Hematopoietic multipotent progenitor cell treated with erythropoietin and hydrocortisone succinate and interleukin-3 and kit ligand, for 15 days (in vitro differentiated cells): ENCODE measurements at regions not wholly inside any gene's neighbourhood (a gene's known extent, or its start where the extent isn't known, plus 50 kb on each side); places are given as distances from the start of the nearest gene placed in this dataset.
"Not testable (repeated sequence)": the region's sequence is repeated elsewhere in the genome, so short reads cannot be mapped to it uniquely, and the experiment has no call there.

Experiments
- DNase-seq: peaks from one replicate; pipeline ENCODE4 v3.0.0-alpha.2; 2015; ENCODE audit warnings: low spot score

DNA sequence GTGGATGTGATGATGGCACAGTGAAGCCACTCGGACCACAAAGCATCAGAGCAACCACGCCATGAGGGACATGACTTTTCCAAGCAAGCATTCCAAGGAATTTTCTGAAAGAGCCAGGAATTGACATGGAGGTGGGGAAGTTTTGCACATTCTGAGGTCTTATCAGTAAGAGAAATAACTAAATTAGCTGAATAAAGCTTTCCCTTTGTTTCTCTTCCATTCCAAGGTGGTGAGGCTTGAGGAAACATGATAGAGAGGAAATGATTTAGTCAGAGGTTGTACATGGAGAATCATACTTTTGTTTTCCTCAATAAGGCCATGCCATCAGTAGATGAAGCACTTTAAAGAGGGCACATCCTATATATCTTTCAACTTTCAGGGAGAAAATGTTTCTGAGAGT is 115.7 kb upstream of the MMADHC start:
- no peak for DNase-seq

DNA sequence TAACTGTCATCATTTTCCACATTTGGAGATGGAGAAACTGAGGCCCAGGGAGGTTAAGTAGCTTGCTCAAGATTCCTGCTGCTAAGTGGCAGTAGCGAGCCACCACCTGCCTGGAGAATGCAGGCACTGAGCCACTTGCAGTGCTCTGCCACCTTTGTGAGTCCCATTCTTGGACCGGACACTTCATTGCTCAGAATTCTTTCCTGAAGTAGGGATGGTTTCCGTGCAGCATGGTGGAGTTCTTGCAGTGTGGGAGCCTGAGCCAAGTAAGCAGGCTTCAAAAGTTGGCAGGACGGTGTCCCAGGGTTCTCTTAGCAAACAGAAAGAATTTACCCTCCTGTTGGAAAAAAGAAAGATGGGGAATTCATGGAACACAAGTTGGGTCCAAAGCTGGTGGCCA is 115.0 kb upstream of the MMADHC start:
- no peak for DNase-seq

DNA sequence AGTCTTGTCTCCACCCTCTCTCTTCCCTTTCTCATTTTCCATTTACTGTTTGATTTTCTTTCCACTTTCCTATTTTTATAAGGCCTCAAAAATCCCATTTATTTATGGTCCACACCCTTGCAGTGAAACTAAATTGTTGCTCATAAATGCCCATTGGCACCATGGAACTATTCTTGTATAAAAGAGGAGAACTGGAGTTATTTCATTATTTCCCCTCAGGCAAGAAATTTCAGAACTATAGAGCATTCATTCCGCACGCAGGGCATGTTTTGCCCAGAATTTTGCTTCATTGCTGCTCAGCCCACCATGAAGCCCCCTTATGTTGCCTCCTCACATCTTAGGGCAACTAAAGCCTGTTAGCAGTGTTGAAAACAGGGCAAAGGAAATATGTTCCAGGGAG is 113.7 kb upstream of the MMADHC start:
- DNase-seq = no peak

DNA sequence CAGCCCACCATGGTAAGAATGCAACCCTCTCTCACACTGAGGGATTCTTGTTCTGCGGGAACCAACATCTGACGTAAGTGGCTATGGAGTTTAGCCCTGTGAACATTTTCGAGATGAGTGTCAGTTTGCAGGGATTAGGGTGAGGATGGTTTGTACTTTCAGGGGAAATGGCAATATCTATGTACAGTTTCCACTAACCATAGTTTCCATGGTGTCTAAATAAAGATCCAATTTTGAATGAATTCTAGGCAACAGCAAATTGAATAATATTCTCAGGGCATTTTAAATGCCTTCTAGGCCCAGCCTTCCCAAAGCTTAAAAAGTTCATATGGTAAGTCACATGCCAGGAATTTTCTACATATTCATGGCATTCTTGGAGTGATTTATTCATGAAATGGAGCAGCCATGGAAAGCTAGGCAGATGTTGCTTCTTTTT is 105.4 kb upstream of the MMADHC start:
- DNase-seq = no peak

DNA sequence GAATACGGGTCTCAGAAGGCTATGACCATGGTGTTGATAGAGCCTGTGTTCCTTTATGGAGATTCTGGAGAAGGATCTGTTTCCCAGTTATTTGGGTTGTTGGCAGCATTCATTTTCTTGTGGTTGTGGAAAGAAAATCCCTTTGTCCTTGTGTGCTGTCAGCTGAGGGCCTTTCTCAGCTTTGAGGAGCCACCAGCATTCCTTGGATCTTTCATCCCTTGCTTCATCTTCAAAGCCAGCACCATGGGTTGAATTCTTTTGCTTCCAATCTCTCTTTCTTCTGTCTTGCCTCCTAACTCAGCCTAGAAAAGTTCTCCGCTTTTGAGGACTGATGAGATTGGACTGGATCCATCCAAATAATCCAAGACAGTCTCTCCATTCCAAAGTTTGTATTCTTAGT is 103.2 kb upstream of the MMADHC start:
- DNase-seq = no peak

DNA sequence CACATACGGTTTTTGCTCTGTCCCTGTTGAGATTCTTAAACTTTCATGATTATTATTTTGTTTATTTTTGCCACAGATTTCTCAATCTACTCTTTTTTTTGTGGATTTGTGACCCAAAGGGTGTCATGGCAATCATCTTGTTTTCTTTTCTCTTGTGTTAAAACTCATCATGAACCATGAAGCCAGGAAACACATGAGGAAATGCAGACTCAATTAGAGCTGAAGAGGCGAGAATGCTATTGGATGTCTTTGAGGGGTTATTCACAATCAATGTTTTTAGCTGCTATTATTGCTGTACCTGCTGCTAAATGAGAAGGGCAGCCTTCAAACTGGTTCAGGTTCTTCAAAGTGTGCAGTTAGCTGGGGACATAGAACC is 99.5 kb upstream of the MMADHC start:
- DNase-seq = no peak

DNA sequence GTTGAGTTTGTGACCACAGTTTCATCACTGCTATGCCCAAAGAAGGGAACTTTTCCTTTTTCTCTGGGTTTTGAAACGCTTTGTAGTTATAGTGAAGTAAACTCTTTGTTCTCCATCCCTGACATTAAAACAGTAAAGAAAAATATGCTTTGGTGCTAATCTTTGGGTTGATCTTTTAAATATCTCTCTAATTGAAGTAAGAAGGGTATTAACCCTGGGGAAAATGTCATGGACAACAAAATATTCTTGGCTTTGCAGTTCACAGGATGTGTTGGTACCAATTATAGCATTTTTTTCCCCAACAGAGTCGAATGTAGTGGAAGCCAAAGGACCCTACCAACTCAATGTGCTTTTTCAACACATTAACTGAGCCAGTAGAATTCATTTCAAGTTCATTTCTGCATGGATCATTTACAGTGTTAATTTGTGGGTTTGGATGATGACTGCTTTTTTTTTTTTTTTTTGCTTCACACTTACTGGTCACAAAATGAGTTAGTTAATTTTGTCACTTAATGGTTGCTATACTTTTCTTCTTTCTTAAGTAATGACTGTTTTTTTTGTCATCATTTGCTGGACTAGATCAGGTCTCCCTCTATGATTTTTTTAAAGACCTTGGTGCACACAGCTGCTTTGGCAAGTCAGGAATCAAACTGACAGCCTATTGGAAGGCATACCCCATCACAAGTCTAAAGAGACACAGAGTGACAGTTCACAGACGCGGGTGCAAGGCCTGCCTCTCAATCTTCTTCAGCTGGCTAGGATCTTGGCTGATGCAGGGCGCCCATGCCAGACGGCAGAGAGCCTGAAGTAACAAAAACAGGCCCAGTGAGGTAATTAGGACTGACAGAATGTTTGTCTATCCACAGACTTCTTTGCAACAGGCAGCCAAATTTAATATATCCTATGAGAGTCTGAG is 98.8 kb upstream of the MMADHC start:
- no peak for DNase-seq

DNA sequence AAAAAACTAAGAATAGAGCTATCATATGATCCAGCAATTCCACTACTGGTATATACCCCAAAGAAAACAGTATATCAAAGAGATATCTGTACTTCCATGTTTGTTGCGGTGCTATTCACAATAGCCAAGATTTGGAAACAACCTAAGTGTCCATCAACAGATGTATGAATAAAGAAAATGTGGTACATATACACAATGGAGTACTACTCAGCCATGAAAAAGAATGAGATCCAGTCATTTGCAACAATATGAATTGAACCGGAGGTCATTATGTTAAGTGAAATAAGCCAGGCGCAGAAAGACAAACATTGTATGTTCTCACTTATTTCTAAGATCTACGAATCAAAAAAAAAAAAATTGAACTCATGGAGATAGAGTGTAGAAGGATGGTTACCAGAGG is 97.8 kb upstream of the MMADHC start:
- DNase-seq = not testable (repeated sequence)

DNA sequence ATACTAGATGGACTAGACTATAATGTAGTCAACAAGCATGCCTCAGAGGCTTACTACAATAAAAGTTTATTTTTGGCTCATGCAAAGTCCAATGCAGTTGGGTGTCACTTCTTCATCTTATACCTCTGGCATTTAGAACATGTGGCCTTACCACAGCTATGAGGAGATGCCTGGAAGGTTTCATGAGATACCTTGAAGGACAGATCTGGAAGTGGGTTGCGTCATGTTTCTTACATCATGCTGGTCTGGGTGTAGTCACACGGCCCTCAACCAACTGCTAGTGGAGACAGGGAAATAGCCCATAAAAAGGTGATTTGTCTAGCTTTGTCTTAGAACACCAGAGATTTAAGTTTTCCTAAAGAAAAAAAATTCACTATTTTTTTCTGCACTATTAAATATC is 91.7 kb upstream of the MMADHC start:
- DNase-seq = no peak

DNA sequence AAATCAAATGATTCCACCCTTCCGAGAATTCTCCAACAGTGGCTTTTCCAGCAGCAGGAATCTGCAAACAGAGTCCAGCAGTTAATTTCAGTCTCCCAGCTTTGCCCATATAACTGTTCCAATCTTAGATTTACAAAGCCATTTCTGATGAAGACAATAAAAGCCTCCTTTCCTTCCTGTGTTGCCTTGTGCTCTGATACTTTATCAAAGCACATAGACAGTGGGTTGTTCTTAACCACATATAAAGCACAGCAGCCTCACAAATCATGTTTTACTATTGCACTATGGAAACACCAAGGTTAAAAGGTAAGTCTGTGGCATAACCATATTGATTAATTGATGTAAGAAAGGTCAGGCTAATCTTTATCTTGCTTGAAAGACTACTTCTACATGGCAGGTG is 89.8 kb upstream of the MMADHC start:
- no peak for DNase-seq

DNA sequence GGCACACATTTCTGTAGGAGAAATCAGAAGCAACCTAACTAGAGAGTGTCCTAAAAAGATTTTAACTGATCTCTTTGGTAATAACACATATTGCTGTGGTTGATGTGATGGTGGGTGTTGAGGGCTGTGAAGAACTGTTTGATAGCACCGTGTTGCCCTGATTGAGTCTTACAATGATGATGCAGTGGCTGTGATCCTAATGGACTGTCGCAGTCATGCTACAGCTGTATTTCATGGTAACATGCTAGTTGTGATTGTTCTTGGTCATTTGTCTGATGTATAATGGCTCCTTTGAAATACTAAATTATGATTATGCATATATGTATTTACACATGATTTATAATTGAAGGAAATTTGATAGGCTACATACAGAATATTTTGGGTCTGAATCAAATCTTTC is 82.5 kb upstream of the MMADHC start:
- no peak for DNase-seq

DNA sequence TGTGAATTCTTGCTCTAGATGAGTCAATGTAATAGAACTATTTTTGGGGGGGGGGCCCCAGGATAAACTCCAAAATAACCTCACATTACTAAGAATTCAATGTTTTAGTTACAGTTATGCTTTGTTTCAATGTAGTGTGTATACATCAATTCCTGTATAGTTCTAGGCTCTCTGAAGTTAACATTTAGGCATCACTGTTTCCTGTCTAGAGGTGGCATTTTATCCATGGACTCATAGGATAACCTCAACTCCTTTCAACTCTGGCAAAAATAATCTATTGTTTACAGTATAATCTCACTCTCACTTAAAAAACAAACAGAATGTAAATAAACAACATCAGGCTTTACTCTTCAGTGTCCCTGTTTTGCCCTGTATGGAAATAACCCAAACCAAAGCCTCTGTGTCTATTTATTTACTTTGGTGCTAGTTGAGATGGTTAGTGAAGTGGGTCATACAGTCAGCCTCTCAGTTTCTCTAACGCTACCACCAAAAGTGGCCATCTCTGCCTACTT is 79.3 kb upstream of the MMADHC start:
- no peak for DNase-seq

DNA sequence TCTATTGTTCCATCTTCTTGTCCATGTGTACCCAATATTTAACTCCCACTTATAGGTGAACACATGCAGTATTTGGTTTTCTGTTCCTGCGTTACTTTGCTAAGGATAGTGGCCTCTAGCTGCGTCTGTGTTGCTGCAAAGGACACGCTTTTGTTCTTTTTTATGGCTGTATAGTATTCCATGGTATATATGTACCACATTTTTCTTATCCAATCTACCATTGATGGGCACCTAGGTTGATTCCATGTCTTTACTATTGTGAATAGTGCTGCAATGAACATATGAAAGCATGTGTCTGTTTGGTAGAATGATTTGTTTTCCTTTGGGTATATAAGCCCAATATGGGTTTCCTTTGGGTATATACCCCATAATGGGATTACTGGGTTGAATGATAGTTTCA is 77.3 kb upstream of the MMADHC start:
- no peak for DNase-seq

DNA sequence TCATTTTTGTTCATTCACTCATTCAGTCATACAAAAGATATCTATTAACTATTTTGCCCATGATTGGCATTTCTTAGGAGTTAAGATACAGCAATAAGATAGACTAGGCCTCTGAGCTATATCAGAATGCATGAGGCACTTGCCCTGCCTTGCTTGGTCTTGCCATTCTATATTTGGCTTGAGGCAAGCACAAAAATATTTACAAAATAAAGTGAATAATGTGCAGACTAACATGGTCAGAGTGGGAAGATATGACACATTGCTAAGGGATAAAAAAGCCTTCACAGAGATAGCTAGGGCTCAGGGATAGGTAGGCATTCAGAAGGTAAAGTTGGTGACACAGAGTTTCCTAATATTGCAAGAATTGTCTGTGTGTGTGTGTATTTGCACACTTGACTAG is 75.0 kb upstream of the MMADHC start:
- DNase-seq = no peak

DNA sequence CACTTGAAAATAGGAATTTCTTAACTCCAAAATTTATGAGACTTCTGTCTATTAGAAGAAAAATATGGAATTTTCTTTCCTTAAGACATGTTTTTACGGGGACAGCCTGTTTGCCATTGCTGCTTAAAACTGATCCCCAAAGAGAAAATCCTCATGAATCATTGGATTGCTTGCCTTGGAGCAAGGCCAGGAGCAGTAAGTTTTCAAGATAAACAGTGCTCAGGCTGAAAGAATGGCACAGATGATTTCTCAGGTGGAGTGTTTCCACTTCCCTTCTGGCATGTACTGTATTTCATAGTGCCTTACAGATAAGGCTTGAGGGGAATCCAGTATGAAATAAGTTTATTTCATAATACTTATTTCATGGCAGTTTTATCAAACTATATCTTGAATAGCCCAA is 74.3 kb upstream of the MMADHC start:
- no peak for DNase-seq

DNA sequence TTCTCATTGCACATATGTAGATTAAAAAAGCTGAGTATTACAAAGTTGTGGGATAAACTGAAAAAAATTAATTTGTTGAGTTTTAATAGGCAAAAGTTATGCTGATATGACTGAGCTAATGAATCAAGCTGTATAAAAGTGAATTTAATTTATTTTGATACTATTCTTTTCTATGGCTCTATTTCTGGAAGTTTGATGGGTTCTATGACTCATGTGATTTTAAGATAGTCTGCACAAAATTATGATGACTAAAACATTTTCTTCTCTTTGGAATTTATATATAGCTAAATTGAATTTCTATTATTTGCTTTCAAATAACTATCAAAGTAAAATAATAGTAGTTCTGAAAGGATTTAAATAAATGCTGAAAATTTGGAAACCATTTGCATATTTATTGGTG is 71.0 kb upstream of the MMADHC start:
- DNase-seq = no peak

DNA sequence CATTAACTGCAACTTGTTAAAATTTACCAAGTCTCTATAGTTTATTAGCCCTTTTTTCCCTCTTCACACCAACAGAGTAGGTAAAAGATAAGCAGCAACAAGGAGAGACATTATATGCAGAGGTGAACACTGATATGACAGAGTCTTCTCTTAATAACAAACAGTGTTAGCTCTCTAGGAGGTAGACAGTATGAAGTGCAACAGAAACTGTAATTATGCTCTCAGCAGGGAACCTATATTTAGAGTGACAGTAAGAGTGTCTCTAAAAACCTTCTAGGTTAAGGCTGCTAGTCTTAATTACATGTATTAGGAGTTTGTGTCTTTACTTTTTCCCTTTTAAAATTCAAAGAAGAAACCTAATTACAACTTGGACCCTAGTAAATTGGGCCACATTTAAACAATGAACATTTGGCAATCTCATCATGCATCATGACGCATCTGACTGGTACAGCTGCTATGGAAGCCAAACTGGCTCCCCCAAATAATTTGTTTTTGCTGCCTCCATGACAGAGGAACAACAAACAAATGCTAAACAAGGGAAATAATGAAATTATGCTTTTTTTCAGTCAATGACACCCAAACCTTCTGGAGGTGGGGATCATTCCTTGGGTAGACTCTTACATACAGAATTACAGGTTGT is 69.9 kb upstream of the MMADHC start:
- DNase-seq = no peak

DNA sequence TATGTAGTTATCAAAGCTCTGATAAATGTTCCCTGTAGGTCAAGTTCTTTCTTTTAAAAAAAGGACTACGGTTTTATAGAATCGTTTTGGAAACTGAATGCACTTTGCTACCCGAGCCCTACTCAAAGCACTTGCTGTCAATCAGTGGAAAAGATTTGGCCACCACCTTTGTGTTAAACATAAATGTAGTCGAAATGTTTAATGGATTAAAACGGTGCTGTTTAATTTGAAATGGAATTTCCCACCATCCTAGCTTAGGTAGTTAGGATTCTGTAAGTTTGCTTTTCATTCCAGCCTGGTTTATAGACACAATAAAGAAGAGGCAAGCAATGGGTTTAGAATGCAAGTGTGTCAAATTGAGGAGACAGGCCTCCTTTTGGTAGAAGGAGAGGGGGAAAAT is 69.4 kb upstream of the MMADHC start:
- DNase-seq = no peak

DNA sequence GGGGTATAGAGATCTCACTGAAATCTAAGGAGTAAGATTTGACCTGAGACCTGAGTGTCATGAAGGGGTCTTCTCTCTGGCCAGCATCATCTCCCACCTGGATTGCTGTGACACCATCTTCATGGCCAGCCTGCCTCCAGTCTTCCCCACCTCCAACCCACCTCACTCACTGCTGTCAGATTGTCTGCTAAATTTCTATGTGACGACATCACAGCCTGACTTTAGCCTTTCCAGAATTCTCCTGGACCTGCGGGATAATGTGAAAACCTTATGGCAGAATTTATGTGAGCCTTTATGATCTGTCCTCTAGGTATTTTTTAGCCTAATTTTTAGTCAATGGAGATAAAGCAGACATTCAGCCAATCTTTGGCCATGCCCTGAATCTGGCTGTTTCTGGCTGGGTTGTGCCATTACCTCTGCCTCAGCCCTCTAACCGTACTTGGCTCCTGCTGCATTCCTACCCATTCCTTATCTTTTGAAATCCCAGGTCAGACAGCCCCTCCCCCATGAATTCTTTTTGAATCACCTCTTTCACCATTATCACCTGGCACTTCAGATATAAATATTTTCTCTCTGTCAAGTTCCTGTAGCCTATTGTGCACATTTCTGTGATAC is 66.4 kb upstream of the MMADHC start:
- no peak for DNase-seq

DNA sequence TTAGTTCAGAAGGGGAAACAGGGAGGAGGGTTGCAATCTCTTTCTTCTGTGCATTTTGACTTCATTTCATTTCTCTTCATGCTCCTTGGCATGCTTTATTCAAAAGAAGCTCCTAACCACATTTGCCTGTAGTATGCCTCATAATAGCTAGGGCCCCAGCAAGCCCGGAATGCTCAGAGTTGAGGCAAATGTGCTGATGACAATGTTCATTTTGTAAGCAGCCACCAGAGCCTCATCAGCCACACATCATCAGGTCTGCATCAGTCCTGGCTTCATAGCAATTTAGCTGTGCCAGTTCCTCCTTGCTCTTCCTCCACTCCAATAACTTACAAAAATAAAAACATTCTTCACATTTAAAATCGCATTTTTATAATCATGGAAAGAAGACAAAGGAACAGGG is 65.4 kb upstream of the MMADHC start:
- DNase-seq = no peak

DNA sequence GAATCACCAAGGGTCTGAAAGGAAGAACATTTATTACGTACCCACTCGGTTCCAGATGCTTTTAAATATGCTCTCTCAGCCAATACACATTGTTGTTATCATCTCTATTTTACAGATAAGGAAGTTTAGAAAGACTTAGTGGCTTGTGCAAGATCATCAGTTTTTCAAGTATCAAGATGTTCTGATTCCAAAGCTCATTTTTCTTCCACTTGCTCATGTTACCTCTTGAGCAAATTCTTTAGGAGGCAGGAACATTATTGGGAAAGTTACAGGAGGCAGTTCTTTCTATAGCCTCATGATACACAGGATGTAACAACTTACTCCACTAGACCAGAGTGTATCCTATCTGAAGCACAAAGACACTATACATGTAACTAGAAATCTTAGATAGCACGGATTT is 65.0 kb upstream of the MMADHC start:
- DNase-seq = no peak

DNA sequence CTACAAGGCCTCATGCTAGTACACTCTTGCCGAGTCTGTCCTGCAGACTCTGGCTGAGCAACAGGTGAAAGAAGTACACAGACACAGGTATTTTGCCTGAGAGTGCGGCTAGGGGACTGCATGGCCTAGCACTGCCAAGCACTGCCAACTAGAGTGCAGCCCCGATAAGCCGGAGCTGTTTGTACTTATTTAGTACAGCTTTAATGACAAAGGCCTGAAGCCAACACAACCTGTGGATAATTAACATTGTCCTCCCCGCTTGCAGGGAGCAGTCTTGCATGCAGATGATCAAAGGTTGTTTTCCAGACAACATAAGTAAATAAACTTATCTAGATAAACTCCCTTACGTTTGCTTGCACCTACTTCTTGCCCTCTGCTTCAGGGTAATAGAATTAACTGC is 63.7 kb upstream of the MMADHC start:
- no peak for DNase-seq

DNA sequence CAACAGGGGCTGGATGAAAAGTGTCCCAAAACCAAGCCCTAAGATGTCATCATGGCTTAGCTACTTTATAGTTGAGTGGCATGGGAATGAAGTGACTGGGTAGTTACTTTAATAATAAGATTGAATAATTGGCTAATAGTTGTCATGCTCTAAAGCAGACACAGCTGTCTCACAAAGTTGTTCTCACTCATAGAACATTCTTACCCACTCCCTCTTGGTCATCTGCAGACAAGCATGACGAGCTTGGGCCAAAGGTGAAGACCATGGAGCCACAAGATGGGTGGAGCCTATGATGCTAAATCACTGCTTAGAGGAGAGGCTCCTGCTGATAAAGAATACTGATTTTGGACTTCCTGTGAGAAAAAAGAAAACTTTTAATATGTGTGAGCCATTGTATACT is 62.4 kb upstream of the MMADHC start:
- no peak for DNase-seq
